ENCODE measurements at regions not wholly inside any gene's neighbourhood (a gene's known extent, or its start where the extent isn't known, plus 50 kb on each side); places are given as distances from the start of the nearest gene placed in this dataset.

DNA sequence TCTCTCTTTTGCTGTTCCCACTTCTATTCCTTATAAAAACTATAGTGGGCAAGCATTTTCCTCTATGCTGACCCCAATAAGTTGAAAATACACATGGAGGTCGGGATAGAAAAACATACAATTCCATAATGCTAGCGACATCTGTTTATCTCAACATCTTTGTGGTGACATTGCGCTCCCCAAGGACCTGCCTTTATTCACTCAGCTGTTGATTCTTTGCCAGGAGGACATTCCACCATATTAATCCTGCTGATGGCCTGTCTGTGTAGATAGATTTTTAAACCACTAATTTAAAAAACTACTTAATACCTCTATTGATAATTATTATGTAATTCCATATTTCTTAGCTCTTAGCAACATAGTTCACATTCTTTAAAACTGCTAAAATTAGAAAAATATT is 555.3 kb upstream of the MAP3K7 start:
- H3K4me1 ChIP-seq = no peaks in the 10 kb centered on the region
- no peak overlapping the region for H3K27ac ChIP-seq
- H3K4me3 ChIP-seq = no peak overlapping the region
- H3K27me3 ChIP-seq = no peaks in the 10 kb centered on the region
- intact Hi-C loops (cut with DNase I; ENCODE audit: low total_unique reads) = no loop called here
- TF ChIP-seq, protein P1, sequence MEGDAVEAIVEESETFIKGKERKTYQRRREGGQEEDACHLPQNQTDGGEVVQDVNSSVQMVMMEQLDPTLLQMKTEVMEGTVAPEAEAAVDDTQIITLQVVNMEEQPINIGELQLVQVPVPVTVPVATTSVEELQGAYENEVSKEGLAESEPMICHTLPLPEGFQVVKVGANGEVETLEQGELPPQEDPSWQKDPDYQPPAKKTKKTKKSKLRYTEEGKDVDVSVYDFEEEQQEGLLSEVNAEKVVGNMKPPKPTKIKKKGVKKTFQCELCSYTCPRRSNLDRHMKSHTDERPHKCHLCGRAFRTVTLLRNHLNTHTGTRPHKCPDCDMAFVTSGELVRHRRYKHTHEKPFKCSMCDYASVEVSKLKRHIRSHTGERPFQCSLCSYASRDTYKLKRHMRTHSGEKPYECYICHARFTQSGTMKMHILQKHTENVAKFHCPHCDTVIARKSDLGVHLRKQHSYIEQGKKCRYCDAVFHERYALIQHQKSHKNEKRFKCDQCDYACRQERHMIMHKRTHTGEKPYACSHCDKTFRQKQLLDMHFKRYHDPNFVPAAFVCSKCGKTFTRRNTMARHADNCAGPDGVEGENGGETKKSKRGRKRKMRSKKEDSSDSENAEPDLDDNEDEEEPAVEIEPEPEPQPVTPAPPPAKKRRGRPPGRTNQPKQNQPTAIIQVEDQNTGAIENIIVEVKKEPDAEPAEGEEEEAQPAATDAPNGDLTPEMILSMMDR (IDR thresholded peaks at IDR 0.05) = no peak
- H3K9me3 ChIP-seq = no peaks in the 10 kb centered on the region
- DNase-seq = no peak
- no peaks in the 10 kb centered on the region for H3K36me3 ChIP-seq

DNA sequence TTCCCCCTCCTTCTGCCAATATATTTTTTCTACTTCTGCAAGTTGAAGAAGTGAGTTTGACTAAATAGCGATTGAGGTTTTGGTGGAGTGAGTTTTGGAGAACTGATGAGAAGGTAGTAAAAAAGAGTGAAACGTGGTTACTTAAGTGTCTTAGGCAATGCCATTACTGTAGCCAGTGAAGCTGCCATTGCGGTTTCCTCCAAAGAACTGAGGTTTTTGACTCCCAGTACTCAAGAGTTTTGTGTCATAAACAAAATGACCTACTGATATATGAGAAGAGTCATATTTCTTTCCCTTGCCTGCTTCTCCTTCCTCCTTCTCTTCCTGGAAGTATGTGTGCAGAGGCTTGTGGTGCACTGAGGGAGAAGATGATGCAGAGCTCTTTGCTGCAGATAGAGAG is 554.5 kb upstream of the MAP3K7 start:
- no peak overlapping the region for H3K27ac ChIP-seq
- no peaks in the 10 kb centered on the region for H3K4me1 ChIP-seq
- intact Hi-C loops (cut with DNase I; ENCODE audit: low total_unique reads) = no loop called here
- TF ChIP-seq, protein P1 (IDR thresholded peaks at IDR 0.05) = no peak
- no peaks in the 10 kb centered on the region for H3K9me3 ChIP-seq
- H3K36me3 ChIP-seq = no peaks in the 10 kb centered on the region
- DNase-seq = no peak
- no peaks in the 10 kb centered on the region for H3K27me3 ChIP-seq
- no peak overlapping the region for H3K4me3 ChIP-seq

DNA sequence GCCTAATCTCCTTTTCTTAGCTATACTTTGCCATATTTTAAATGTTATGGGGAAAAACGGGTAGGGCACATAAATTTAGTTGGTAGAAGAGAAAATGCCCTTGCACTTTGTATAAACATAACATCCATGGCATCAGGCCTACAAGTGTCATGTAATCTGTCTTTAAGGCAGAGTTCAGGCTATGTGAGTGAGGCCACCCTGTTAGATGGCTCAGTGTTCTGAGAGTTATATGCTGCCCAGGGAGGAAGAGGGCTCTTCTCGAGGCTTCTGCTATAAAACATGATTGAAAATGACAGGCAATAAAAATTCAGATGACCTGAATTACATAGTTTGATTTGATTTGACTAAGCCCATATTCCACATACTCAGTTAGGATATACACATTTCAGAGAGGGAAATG is 553.6 kb upstream of the MAP3K7 start:
- DNase-seq = no peak
- no peak overlapping the region for H3K27ac ChIP-seq
- no peaks in the 10 kb centered on the region for H3K9me3 ChIP-seq
- intact Hi-C loops (cut with DNase I; ENCODE audit: low total_unique reads) = no loop called here
- no peak overlapping the region for H3K4me3 ChIP-seq
- TF ChIP-seq, protein P1 (IDR thresholded peaks at IDR 0.05) = no peak
- no peaks in the 10 kb centered on the region for H3K36me3 ChIP-seq
- H3K4me1 ChIP-seq = no peaks in the 10 kb centered on the region
- no peaks in the 10 kb centered on the region for H3K27me3 ChIP-seq

DNA sequence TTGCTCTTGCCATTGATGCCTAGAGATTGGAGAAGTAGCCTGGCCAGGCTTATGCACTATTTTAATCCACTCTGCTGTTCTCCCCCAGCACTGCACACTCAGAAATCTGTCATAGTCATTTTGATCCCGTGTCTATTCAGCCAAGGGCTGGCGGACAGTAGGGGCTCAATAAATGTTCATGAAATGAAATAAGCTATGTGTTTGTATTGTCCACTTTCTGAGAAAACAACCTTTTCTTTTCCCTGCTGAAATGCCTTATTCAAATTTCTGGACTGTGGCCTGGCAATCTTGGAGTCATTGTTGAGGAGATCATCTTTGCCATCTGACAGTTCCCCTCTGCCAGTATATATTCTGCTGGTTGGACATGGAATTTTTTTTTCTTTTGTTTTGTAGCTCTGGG is 550.4 kb upstream of the MAP3K7 start:
- TF ChIP-seq, protein P1 (IDR thresholded peaks at IDR 0.05) = no peak
- Histone ChIP-seq H3K4me3 (no peak overlapping the region), H3K4me1 (no peaks in the 10 kb centered on the region), H3K36me3 (no peaks in the 10 kb centered on the region), H3K27me3 (no peaks in the 10 kb centered on the region), H3K9me3 (no peaks in the 10 kb centered on the region), H3K27ac (no peak overlapping the region)
- intact Hi-C loops (cut with DNase I; ENCODE audit: low total_unique reads) = no loop called here
- no peak for DNase-seq

DNA sequence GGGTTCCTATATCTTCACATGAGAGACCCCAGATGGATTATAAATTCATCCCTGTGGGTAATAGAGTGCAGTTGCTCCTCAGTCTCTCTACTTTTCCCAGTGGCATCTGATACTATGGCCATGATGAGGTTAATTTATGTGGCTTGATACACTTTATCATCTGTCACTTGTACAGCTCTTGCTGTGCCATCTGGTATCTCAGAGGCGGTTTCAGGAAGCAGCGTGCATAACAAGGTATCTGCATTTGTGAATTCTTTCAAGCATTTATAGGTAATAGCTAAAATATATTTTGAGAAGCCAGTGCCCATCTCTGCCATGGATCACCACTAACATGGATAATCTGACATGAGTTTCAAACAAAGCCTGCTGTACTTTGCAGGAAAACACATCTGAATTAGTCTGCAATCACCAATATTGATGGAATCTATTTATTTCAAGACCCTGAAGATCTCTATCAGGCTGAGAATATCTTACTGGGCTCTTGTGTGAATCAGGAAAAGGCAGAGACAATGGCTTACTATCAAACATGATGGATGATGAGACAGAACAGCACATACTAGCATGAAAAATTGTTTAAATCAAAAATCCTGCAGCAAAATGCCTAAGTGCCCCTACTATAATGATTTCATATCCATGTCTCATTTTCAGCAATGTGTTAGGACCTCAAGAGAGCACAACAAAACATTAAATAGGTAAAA is 548.7 kb upstream of the MAP3K7 start:
- no peak overlapping the region for H3K4me3 ChIP-seq
- TF ChIP-seq, protein P1 (IDR thresholded peaks at IDR 0.05) = no peak
- no peak for DNase-seq
- H3K27ac ChIP-seq = no peak overlapping the region
- intact Hi-C loops (cut with DNase I; ENCODE audit: low total_unique reads) = no loop called here
- no peaks in the 10 kb centered on the region for H3K36me3 ChIP-seq
- H3K27me3 ChIP-seq = no peaks in the 10 kb centered on the region
- H3K4me1 ChIP-seq = no peaks in the 10 kb centered on the region
- no peaks in the 10 kb centered on the region for H3K9me3 ChIP-seq

DNA sequence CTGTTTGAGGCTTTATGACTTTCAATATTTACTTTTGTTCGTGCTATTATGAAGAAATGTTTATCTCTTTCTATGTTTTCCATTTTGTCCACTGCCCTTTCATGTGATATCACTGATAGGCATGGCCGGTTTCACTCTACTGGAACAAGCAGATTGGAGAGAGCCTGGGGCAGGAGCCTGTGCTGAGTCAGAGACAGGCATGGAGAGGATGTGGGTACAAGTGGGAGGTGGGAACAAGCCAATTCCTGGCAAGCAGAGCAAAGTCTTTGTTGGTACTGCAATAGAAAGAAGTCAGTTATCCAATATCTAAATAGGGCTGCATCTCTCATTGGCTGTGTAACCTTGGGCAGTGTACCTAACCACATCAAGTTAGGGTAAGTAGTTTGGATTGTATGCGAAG is 545.6 kb upstream of the MAP3K7 start:
- intact Hi-C loops (cut with DNase I; ENCODE audit: low total_unique reads) = no loop called here
- H3K36me3 ChIP-seq = no peaks in the 10 kb centered on the region
- TF ChIP-seq, protein P1 (IDR thresholded peaks at IDR 0.05) = no peak
- no peaks in the 10 kb centered on the region for H3K9me3 ChIP-seq
- DNase-seq = no peak
- H3K4me3 ChIP-seq = no peak overlapping the region
- no peaks in the 10 kb centered on the region for H3K4me1 ChIP-seq
- H3K27me3 ChIP-seq = no peaks in the 10 kb centered on the region
- H3K27ac ChIP-seq = no peak overlapping the region
